DND-41 (cell line): ENCODE measurements at regions not wholly inside any gene's neighbourhood (a gene's known extent, or its start where the extent isn't known, plus 50 kb on each side); places are given as distances from the start of the nearest gene placed in this dataset.

ENCODE experiments used
- ATAC-seq: fragments of 200-7000 bp; cut with Tn5 transposase; 3 replicates; pipeline ENCODE4 v1.9.1; 2021; ENCODE audit warnings: low read depth; ENCODE audit not compliant: insufficient read depth
- DNase-seq: peaks from one replicate; pipeline ENCODE4 v3.0.0-alpha.2; 2020
- H2AFZ ChIP-seq: 2 replicates; pipeline ENCODE4 v1.6.0; 2012; ENCODE audit warnings: low read depth, low read length
- H3K27ac ChIP-seq: 2 replicates; pipeline ENCODE4 v1.5.1; 2012; ENCODE audit warnings: low read length, inconsistent platforms
- H3K27me3 ChIP-seq: fragments of 200-600 bp; sonication (generic); 2 replicates; pipeline ENCODE4 v1.6.0; 2012; ENCODE audit warnings: low read length, mild to moderate bottlenecking, inconsistent platforms; ENCODE audit not compliant: insufficient read depth, poor library complexity
- H3K36me3 ChIP-seq: 2 replicates; pipeline ENCODE4 v1.5.1; 2012; ENCODE audit warnings: low read length, inconsistent platforms; ENCODE audit not compliant: insufficient read depth
- H3K4me1 ChIP-seq: 2 replicates; pipeline ENCODE4 v1.5.1; 2012; ENCODE audit warnings: mild to moderate bottlenecking, low read length; ENCODE audit not compliant: insufficient read depth
- H3K4me2 ChIP-seq: 2 replicates; pipeline ENCODE4 v1.6.0; 2012; ENCODE audit warnings: mild to moderate bottlenecking, moderate library complexity, low read length, inconsistent platforms; ENCODE audit not compliant: insufficient read depth
- H3K4me3 ChIP-seq, 2 experiments: fragments of 200-600 bp in 1 of 2; shearing (Covaris generic) in 1 of 2; 2 replicates each; pipeline ENCODE4 v1.5.1; 2012 to 2016; ENCODE audit warnings: inconsistent platforms in 2 of 2, low read length in 2 of 2, mild to moderate bottlenecking in 2 of 2, low read depth in 1 of 2, moderate library complexity in 1 of 2
- H3K79me2 ChIP-seq: 2 replicates; pipeline ENCODE4 v1.6.0; 2012; ENCODE audit warnings: low read length, inconsistent platforms; ENCODE audit not compliant: insufficient read depth
- H3K9ac ChIP-seq: 2 replicates; pipeline ENCODE4 v1.6.0; 2012; ENCODE audit warnings: low read depth, mild to moderate bottlenecking, inconsistent platforms, low read length, moderate library complexity
- H3K9me3 ChIP-seq: 2 replicates; pipeline ENCODE4 v1.5.1; 2012; ENCODE audit warnings: low read length, moderate library complexity, mild to moderate bottlenecking, inconsistent platforms; ENCODE audit not compliant: insufficient read depth, severe bottlenecking
- H4K20me1 ChIP-seq: 2 replicates; pipeline ENCODE4 v1.6.0; 2012; ENCODE audit warnings: low read length; ENCODE audit not compliant: insufficient read depth
- EZH2 ChIP-seq: IDR thresholded peaks from 3 replicates; pipeline ENCODE4 v1.6.1; 2012; ENCODE audit warnings: borderline replicate concordance, low read depth, mild to moderate bottlenecking, moderate library complexity, low read length, inconsistent platforms; ENCODE audit not compliant: severe bottlenecking
- TF ChIP-seq, protein P1 (sequence below): IDR thresholded peaks from 2 replicates; pipeline ENCODE4 v1.5.1; 2012; ENCODE audit warnings: borderline replicate concordance, low read length, moderate library complexity, mild to moderate bottlenecking; ENCODE audit not compliant: poor library complexity, severe bottlenecking; ENCODE audit errors: extremely low read depth

DNA sequence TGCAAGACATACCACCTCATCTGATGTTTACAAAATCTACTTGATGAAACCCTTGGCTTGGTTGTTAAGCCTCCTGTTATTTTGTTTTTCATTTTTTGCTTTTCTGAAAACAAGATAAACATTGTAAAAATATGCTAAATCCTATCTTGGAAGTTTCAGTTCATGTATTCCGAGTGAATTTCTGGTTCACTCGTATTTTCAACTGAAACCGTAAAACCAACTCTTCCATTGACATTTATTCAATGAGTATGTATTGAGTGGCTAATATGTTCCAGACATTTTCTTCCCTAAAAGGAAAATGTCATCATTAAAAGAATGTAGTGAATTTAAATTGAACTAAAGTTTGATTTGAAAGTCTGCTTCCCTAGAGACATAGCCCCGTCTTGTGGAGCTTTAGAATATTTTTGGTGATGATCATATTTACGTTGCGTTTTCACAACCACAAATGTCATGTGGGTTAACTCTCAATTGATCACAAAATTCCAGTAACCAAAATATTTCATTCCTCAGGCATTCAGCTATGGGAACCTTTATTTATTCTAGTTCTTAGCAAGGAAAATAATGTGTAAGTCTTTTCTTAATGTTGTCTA, 204.2 kb downstream of the MBD2 start:
- Histone ChIP-seq H3K27me3 (peaks cover 3% of the 10 kb centered on the region), H3K79me2 (no peaks in the 10 kb centered on the region), H3K27ac (no peak overlapping the region), H3K36me3 (no peaks in the 10 kb centered on the region), H3K9me3 (no peaks in the 10 kb centered on the region), H3K4me2 (no peak overlapping the region), H4K20me1 (no peaks in the 10 kb centered on the region), H3K4me1 (no peaks in the 10 kb centered on the region), H2AFZ (no peak overlapping the region), H3K4me3 (no peak overlapping the region), H3K9ac (no peak overlapping the region)
- no peak for ATAC-seq
- DNase-seq = no peak
- no peak for TF ChIP-seq EZH2

DNA sequence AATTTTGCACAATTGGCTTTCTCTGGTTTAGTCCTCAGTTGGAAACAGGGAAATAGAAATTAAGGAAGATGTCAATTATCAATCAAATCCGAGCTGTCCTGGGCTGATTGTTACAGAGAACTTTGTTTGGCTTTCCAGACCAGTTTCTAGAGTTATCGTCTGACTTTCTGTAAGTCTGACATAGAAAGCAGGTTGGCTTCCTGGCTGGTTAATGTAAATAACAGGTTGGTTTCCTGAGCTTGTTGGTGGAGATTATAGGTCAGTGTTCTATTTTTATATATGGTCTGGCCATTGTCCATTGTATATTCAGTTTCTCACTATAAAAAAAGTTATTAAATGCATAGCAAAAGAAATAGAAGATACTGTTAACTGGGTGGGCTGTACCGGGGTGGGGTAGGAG, 204.8 kb downstream of the MBD2 start:
- no peak overlapping the region for H2AFZ ChIP-seq
- no peaks in the 10 kb centered on the region for H3K4me1 ChIP-seq
- DNase-seq (no peak), ATAC-seq (no peak)
- no peak overlapping the region for H3K4me3 ChIP-seq
- H4K20me1 ChIP-seq = no peaks in the 10 kb centered on the region
- no peak overlapping the region for H3K9ac ChIP-seq
- no peak overlapping the region for H3K4me2 ChIP-seq
- H3K27ac ChIP-seq = no peak overlapping the region
- H3K79me2 ChIP-seq = no peaks in the 10 kb centered on the region
- peaks cover 3% of the 10 kb centered on the region for H3K27me3 ChIP-seq
- no peaks in the 10 kb centered on the region for H3K9me3 ChIP-seq
- H3K36me3 ChIP-seq = no peaks in the 10 kb centered on the region
- TF ChIP-seq EZH2 = no peak
- TF ChIP-seq, protein P1, sequence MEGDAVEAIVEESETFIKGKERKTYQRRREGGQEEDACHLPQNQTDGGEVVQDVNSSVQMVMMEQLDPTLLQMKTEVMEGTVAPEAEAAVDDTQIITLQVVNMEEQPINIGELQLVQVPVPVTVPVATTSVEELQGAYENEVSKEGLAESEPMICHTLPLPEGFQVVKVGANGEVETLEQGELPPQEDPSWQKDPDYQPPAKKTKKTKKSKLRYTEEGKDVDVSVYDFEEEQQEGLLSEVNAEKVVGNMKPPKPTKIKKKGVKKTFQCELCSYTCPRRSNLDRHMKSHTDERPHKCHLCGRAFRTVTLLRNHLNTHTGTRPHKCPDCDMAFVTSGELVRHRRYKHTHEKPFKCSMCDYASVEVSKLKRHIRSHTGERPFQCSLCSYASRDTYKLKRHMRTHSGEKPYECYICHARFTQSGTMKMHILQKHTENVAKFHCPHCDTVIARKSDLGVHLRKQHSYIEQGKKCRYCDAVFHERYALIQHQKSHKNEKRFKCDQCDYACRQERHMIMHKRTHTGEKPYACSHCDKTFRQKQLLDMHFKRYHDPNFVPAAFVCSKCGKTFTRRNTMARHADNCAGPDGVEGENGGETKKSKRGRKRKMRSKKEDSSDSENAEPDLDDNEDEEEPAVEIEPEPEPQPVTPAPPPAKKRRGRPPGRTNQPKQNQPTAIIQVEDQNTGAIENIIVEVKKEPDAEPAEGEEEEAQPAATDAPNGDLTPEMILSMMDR = no peak

DNA sequence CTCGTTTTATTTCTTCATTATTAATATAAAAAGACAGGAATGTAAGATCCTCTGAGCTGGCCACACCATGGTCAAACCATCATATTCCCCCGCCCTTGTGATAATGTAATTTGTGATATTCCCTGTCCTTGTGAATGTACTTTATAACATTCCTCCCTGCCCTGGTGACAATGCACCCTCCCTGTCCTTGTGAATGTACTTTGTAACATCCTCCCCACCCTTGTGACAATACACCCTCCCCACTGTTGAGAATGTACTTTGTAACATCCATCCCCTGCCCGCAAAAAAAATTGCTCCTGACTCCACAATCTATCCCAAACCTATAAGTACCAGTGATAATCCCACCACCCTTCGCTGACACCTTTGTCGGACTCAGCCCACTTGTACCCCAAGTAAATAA, 211.0 kb downstream of the MBD2 start:
- TF ChIP-seq EZH2 = no peak
- TF ChIP-seq, protein P1 = no peak
- no peaks in the 10 kb centered on the region for H3K4me1 ChIP-seq
- no peaks in the 10 kb centered on the region for H3K79me2 ChIP-seq
- H4K20me1 ChIP-seq = no peaks in the 10 kb centered on the region
- no peaks in the 10 kb centered on the region for H3K36me3 ChIP-seq
- H3K9ac ChIP-seq = no peak overlapping the region
- H3K4me2 ChIP-seq = no peak overlapping the region
- ATAC-seq (no peak), DNase-seq (no peak)
- H3K9me3 ChIP-seq = no peaks in the 10 kb centered on the region
- H3K27ac ChIP-seq = no peak overlapping the region
- no peaks in the 10 kb centered on the region for H3K27me3 ChIP-seq
- no peak overlapping the region for H3K4me3 ChIP-seq
- H2AFZ ChIP-seq = no peak overlapping the region

DNA sequence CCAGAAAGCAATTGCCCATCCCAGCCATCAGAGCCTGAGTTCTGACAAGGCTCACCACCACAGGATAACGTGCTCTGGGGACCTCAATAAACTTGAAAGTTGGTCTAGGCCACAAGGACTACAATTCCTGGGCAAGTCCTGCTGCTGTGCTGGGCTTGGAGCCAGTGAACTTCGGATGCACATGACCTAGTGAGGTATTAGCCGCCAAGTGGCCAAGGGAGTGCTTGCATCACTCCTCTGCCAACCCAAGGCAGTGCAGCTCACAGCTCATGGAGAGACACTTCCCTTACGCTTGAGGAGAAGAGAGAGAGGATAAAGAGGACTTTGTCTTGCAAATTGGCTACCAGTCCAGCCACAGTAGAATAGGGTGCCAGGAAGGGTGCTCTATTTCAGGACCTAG, 219.6 kb downstream of the MBD2 start:
- DNase-seq = no peak
- TF ChIP-seq EZH2 = no peak
- TF ChIP-seq, protein P1 = no peak
- no peak overlapping the region for H2AFZ ChIP-seq

More for the DNA sequence above, 219.6 kb downstream of the MBD2 start:
- H3K27ac ChIP-seq = no peak overlapping the region
- ATAC-seq = no peak
- no peaks in the 10 kb centered on the region for H3K79me2 ChIP-seq
- H3K4me1 ChIP-seq = no peaks in the 10 kb centered on the region
- no peaks in the 10 kb centered on the region for H4K20me1 ChIP-seq
- no peaks in the 10 kb centered on the region for H3K36me3 ChIP-seq
- H3K27me3 ChIP-seq = no peaks in the 10 kb centered on the region
- H3K9ac ChIP-seq = no peak overlapping the region
- H3K9me3 ChIP-seq = no peaks in the 10 kb centered on the region
- no peak overlapping the region for H3K4me2 ChIP-seq
- no peak overlapping the region for H3K4me3 ChIP-seq
